DMS153 treated with DMSO at 0.1 percent for 48 hours (cell line): ENCODE measurements at regions not wholly inside any gene's neighbourhood (a gene's known extent, or its start where the extent isn't known, plus 50 kb on each side); places are given as distances from the start of the nearest gene placed in this dataset.
"Not testable (repeated sequence)": the region's sequence is repeated elsewhere in the genome, so short reads cannot be mapped to it uniquely, and the experiment has no call there.

Source experiments
- DNase-seq: peaks from one replicate; lab custom pipeline; 2025; ENCODE audit not compliant: unreplicated experiment; lab: John Stamatoyannopoulos, UW

DNA sequence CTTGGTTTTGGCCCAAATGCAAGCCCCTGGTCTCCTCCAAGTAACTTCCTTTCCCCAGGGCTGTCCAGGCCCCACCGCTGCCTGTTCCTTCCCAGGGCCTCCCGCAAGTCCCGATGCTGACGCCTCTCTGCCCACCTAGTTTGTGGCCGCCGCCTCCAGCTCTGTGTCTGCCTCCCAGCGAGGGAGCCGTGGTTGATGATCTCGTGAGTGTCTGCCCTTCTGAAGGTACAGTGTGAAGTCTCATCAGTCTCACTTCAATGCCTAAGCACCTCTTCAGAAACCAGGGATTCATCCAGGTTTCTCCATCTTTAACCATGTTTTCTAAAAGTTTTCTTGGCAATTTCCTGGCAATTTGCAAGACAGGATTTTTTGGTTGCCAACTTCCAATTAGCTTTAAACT is 127.5 kb downstream of the TMEM121 start:
- not testable (repeated sequence) for DNase-seq

DNA sequence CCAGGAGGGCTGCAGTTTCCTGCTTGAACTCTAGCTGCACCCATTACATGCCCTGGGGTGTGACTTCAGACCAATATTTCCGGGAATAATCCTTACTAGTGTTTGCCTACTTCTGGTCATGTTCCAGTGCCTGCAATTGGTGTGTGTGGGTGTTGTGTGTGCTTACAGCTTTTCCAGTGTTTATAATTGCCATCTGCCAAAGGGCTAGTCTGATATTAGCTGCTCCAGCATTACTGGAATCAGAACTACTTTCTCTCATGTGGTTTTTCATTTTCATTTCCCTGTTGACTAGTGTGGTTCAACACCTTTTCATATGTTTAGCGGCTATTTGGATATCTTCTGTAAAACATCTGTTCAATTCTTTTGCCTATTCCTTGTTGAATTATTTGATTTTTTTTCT is 132.9 kb downstream of the TMEM121 start:
- not testable (repeated sequence) for DNase-seq

DNA sequence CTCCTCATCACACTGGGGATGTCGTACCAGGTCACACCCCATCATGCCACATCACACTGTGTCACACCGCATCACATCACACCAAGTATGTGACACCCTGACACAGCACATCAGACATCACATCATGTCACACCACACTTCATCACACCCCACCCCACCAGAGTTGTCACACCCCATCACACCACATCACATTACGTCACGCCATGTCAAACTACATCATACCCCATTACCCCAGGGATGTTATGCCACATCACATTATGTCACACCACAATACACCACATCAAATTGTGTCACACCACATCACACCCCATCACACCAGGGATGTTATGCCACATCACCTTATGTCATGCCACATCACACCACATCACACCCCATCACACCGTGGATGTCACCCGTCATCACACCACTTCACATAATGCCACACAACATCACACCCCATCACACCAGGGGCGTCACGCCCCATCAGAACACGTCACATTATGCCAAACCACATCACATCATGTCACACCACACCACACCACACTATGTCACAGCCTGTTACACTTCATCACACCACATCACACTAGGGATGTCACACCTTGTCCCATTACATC is 133.6 kb downstream of the TMEM121 start:
- DNase-seq, result no peak

DNA sequence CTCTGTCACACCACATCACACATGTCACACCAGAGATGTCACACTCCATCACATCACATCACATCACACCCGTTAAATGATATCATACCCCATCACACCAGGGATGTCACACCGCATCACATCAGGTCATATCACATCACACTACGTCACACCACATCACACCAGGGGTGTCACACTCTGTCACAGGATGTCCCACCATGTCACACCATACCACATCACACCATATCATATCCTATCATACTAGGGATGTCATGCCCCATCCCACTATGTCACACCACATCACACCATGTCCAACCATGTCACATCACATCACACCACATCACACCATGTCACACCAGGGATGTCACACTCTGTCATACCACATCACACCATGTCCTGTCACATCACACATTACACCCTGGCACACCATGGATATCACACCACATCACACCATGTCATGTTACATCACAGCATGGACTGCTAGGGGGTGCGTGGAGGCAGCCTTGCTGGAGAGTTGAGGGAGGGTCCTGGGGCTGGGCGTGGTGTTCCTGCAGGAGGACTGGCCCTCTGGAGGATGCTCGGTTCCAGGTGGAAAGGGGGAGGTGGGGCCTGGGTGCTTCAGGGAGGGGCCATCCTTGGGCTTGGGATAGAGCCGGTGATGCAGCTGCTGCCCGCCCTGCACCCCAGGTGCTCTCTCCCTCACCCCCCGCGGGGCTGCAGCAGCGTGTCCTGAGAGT is 134.6 kb downstream of the TMEM121 start:
- no peak for DNase-seq

DNA sequence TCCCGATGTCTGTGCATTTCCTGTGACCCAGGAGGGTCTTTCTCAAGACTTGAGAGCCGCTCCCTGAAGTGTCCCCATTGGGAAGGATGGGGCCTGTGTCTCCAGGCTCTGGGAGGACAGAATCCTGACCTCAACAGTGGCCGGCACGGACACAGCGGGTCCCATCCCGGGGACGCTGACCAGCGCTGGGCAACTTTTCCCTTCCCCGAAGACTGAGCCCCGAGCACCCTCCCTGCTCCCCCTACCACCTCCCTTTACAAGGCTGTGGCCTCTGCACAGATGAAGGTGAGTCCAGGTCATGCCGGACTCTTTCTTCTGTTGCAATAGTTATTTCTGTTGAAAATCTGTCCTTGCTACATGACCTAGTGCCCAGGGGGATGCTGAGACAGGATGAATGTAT is 135.7 kb downstream of the TMEM121 start:
- not testable (repeated sequence) for DNase-seq

DNA sequence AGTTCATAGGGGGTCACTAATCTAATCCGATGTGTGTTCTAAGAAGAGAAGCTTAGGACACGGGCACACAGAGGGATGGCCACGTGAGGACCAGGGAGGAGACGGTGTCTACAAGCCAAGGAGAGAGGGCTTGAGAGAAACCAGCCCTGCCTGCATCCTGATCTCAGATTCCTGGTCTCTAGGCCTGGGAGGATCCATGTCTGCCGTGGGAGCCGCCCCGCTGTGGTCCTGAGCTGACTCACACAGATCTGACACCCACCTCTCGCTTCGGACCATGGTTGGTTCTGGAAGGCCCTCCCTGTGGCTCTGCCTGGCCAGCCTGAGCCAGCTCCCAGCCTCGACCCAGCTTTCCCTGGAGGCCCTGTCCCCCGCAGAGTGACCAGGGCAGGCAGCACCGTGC is 136.2 kb downstream of the TMEM121 start:
- DNase-seq, result not testable (repeated sequence)

DNA sequence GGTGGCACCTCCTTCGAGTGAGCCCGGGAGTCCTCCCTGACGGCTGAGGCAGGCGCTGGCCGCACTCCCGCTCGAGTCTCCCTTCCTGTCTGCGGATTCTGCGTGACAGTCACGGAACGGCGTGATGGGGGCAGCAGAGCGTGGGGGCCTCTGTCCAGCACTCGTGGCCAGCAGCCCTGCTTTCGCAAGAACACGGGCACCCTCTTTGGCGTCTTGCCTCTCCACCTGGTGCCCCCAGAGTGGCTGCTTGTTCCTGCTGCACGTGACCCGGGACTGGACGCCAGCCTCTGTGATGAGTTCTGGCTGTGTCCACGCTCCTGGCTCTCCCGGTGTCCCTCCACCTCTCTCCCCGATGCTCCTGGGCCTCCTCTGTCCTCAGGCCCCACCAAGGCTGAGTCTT is 136.9 kb downstream of the TMEM121 start:
- not testable (repeated sequence) for DNase-seq

DNA sequence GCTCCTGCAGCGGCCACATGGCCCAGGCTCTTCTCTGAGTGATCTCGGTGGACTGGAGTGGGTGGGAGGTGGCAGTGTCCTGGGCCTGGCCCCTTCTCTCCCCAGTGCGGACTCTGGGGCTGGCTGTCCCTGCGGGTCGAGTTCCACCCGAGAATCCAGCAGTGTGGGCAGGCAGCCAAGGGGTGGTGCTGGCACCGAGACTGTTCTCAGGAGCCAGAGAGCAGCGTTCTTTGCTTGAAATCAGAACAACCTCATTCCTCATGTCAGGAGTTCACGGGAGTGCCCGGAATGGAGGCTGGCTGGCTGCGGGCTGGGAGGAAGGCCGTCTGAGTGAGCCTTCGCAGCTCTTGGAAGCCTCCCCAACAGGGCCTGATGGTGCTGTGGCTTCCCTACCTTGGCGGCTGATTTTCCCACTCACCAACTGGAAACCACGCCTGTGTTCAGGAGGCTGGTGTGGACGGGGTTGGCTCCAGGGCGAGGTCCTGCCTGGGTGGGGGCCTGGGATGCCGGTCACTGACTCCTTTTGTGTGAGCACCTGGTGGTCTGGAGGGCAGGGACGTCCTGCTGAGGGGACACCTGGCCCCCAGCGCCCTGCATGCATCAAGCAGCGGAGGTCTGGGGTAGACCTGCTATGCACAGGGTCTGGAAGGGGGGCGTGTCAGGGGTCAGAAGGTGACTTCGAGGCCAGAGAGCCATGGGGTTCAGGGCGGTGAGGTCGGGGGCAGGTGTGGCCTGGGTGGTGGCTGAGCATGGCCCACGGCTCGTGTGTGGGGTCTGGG is 137.6 kb downstream of the TMEM121 start:
- DNase-seq, result not testable (repeated sequence)

DNA sequence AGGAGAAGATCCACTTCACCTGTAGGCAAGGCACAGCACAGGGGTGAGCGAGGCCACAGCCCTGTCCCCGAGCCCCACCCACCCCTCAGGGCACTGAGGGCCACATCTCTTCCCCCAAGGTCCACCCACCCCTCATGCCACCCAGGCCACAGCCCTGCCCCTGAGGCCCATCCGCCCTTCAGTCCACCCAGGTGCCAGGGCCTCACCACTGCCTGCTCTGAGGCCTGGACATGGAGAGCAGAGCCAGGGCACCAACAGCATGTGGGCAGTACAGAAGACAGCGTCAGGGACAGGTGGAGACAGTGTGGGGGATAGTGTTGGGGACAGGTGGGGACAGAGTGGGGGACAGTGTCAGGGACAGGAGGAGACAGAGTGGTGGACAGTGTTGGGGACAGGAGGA is 138.3 kb downstream of the TMEM121 start:
- no peak for DNase-seq

DNA sequence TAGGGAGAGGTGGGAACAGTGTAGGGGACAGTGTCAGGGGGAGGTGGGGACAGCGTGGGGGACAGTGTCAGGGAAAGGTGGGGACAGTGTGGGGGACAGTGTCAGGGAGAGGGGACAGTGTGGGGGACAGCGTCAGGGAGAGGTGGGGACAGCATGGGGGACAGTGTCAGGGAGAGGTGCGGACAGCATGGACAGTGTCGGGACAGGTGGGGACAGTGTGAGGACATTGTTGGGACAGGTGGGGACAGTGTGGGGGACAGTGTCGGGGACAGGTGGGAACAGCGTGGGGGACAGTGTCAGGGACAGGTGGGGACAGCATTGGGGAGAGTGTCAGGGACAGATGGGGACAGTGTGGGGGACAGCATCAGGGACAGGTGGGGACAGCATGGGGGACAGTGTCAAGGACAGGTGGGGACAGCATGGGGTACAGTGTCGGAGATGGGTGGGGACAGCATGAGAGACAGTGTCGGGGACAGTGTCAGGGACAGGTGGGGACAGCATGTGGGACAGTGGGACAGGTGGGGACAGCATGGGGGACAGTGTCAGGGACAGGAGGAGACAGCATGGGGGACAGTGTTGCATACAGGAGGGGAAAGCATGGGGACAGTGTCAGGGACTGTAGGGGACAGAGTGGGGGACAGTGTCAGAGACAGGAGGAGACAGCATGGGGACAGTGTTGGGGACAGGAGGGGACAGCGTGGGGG is 139.0 kb downstream of the TMEM121 start:
- no peak for DNase-seq

DNA sequence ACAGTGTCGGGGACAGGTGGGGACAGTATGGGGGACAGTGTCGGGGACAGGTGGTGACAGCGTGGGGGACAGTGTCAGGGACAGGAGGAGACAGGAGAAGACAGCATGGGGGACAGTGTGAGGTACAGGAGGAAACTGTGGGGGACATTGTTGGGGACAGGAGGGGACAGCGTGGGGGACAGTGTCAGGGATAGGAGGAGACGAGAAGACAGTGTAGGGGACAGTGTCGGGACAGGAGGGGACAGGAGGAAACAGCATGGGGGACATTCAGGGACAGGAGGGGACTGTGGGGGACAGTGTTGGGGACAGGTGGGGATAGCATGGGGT is 139.5 kb downstream of the TMEM121 start:
- no peak for DNase-seq

DNA sequence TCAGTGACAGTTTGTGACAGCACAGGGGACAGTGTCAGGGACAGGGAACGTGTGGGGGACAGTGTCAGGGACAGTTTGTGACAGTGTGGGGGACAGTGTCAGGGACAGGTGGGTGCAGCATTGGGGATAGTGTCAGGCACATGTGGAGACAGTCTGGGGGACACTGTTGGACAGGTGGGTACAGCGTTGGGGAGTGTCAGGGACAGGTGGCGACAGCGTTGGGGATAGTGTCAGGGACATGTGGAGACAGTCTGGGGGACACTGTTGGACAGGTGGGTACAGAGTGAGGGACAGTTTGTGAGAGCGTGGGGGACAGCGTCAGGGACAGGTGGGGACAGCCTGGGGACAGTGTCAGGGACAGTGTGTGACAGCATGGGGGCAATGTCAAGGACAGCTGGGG is 140.0 kb downstream of the TMEM121 start:
- DNase-seq, result no peak

DNA sequence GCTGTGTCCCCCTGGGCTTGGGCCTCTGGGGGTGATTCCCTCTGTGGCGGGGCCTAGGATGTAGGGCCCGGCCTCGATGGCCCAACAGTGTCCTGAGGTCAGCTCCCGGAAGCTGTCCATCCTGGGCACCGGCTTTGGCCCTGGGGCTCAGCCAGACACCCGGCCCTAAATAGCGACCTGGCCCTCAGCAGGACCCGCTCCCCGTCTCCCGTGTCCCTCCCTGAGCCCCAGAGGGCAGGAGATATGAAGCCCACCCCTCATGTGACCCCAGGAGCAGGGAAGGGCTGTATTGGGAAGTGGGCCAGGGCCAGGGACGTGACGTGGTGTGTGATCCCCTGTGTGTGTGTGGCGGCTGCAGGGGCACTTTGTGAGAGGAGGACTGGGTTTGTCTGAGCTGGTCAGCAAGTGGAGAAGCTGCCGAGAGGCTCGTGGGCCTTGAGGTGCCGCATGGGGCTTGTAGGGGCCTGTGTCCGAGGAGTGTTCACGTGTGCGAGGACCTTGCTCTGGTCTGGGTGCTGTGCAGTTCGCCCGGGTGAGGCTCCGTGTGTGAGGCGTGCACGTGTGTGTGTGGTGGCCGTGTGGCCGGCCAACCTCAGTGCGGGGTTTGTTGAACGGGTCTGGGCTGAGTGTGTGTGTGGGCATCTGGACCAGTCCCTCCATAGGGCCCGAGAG is 140.7 kb downstream of the TMEM121 start:
- not testable (repeated sequence) for DNase-seq

DNA sequence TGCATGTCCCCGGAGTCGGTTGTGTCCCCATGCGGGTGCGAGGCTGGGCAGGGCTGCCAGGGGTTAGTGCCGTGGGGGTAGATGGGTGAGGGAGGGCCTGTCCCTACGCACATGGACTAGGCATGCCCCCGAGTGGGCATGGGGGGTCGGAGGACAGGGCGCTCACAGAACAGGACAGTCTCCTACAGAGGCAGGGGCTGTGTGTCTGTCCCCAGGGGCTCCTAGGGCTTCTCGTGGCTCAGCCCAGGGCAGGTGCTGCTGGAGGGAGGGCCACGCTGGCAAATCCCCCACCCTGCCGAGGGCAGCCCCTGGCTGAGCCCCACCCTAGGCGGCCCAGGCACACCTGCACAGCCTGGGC is 141.3 kb downstream of the TMEM121 start:
- not testable (repeated sequence) for DNase-seq

DNA sequence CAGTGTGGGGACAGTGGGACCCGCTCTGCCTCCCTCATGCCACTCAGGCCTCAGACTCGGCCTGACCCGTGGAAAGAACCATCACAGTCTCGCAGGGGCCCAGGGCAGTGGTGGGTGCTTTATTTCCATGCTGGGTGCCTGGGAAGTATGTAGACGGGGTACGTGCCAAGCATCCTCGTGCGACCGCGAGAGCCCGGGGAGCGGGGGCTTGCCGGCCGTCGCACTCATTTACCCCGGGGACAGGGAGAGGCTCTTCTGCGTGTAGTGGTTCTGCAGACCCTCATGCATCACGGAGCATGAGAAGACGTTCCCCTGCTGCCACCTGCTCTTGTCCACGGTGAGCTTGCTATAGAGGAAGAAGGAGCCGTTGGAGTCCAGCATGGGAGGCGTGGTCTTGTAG is 141.6 kb downstream of the TMEM121 start:
- DNase-seq, result not testable (repeated sequence)

DNA sequence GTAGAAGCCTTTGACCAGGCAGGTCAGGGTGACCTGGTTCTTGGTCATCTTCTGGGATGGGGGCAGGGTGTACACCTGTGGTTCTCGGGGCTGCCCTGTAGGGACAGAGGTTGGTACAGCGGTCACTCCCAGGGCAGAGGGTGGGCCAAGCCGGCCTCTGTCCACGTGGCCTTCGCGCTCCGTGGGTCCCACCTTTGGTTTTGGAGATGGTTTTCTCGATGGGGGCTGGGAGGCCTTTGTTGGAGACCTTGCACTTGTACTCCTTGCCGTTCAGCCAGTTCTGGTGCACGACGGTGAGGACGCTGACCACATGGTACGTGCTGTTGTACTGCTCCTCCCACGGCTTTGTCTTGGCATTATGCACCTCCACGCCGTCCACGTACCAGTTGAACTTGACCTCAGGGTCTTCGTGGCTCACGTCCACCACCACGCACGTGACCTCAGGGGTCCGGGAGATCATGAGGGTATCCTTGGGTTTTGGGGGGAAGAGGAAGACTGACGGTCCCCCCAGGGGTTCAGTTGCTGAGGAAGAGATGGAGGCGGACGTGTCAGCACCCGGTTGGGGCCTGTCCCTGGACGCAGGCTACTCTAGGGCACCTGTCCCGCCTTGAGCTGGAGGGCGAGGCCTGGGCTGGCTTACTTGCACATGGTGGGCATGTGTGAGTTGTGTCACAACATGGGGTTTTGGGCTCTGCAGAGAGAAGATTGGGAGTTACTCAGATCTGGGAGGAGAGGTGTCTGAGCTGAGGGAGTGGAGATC is 142.3 kb downstream of the TMEM121 start:
- DNase-seq, result not testable (repeated sequence)

DNA sequence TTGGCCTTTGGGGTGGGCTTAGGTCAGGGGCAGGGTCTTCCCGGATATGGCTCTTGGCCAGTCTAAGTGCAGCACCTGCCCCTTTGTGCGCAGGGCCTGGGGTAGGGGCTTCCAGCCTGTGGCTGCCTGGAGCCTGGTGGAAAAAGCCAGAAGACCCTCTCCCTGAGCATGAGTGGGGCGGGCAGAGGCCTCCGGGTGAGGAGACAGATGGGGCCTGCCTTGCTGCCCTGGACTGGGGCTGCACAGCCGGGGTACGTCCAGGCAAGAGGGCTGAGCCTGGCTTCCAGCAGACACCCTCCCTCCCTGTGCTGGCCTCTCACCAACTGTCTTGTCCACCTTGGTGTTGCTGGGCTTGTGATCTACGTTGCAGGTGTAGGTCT is 142.8 kb downstream of the TMEM121 start:
- DNase-seq, result not testable (repeated sequence)

DNA sequence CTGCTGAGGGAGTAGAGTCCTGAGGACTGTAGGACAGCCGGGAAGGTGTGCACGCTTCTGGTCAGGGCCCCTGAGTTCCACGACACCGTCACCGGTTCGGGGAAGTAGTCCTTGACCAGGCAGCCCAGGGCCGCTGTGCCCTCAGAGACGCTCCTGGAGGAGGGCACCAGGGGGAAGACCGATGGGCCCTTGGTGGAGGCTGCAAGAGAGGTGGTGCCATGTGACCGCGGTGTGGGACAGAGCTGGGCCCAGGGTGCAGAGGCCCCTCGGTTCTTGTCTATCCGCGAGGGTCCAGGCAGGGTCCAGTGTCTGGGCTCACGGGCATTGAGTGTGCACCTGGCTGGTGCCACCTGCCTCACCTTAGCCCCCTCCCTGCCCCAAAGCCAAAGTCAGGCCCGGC is 143.3 kb downstream of the TMEM121 start:
- DNase-seq, result not testable (repeated sequence)

DNA sequence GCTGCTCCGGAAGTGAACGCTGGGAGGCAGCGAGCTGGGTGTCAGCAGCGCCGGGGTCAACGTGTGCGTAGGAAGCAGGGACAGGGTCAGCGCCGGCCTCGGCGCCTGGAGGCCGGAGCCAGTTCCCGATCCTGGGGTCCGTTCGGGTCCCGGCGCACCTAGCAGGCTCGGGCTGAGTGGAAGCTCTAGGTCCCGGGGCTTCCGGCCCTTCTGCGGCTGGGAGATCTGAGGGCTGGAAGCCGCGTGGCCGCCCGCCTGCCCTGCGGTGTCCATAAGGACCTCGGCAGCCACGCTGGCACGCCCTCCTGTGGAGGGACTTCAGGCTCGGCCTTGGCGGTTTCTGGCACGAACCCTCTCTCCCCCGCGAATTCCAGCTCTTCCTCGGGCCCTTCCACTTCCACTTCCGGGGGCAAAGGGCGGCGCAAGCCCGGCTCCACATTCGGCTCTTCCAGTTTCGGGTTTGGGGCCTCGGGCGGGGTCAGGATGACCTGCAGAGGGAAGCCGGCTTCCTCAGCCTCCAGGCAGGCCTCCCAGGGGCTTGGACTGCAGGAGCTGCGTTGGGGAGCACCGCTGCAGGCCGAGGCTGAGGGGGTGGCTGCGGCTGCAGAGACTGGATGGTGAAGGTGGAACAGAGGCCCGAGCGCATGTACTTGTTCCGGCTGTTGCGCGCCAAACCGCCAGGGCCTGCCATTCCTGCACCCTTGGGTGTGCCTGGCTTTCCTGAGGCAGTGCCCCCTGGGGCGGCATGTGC is 146.2 kb downstream of the TMEM121 start:
- DNase-seq, result not testable (repeated sequence)

DNA sequence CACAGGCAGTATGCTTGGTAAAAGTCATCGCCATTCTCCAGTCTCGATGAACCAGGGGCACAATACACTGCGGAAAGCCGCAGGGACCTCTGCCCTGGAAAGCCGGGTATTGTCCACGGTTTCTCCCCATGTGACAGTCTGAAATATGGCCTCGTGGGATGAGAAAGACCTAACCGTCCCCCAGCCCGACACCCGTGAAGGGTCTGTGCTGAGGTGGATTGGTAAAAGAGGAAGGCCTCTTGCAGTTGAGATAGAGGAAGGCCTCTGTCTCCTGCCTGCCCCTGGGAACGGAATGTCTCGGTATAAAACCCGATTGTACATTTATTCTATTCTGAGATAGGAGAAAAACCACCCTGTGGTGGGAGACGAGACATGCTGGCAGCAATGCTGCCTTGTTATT is 149.1 kb downstream of the TMEM121 start:
- DNase-seq, result not testable (repeated sequence)
